ENCODE measurements at regions not wholly inside any gene's neighbourhood (a gene's known extent, or its start where the extent isn't known, plus 50 kb on each side); places are given as distances from the start of the nearest gene placed in this dataset.

DNA sequence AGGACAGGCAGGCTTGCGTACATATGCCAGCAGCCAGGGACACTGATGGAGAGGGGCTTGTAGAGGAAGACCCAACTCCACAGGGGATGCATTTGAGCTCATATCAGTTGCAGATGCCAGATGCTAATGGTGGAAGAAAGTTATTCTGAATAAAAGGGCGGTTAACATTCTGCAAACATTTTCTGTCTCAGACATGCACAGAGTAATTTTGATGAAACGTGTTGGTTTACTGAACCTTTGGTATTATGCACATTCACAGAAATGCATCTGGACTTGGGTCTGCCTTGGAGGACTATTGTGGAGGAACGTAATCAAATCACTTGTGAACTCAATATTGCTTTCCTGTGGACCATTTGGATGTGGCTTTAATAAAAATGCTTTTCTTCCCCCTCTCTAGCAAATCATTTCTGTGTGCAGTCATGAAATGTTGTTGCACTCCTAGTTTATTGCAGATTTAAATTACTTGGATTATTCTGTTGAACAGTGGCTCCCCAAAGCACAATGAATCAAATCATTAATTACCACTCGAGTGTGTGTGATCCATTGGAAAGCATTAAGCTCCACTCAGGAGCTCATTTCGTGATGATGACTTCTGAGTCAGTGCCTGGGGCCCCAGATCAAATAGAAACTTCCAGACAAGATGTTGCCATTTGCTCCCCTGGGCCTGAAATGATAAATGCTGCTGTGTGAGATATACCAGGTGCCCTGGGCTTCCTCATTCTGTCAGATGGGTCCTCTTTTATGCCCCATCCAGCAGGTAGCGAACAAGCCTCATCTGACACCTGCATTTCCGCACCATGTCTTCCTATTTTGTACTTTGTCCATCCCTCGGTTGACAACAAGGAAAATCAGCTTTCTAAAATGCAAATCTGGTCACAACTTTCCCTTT, 697.0 kb upstream of the HS6ST1 start:
- no peaks in the 10 kb centered on the region for H3K27me3 ChIP-seq (ENCODE audit: insufficient read depth, poor library complexity, severe bottlenecking)
- TF ChIP-seq, protein P1, sequence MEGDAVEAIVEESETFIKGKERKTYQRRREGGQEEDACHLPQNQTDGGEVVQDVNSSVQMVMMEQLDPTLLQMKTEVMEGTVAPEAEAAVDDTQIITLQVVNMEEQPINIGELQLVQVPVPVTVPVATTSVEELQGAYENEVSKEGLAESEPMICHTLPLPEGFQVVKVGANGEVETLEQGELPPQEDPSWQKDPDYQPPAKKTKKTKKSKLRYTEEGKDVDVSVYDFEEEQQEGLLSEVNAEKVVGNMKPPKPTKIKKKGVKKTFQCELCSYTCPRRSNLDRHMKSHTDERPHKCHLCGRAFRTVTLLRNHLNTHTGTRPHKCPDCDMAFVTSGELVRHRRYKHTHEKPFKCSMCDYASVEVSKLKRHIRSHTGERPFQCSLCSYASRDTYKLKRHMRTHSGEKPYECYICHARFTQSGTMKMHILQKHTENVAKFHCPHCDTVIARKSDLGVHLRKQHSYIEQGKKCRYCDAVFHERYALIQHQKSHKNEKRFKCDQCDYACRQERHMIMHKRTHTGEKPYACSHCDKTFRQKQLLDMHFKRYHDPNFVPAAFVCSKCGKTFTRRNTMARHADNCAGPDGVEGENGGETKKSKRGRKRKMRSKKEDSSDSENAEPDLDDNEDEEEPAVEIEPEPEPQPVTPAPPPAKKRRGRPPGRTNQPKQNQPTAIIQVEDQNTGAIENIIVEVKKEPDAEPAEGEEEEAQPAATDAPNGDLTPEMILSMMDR (IDR thresholded peaks at IDR 0.05; ENCODE audit: insufficient read depth, low read length) = no peak
- TF ChIP-seq GABPA (IDR thresholded peaks at IDR 0.05; ENCODE audit: low read depth) (no peak), REST (IDR thresholded peaks at IDR 0.05; ENCODE audit: insufficient replicate concordance, low read depth) (no peak), POLR2AphosphoS5 (IDR thresholded peaks at IDR 0.05; ENCODE audit: low read depth) (no peak), SPI1 (IDR thresholded peaks at IDR 0.05; ENCODE audit: borderline replicate concordance, low read depth) (no peak)
- DNase-seq (ENCODE audit: low read depth in 1 of 2, low spot score in 1 of 2) = no peak
- H3K27ac ChIP-seq (replicated peaks) = no peak overlapping the region
- H3K4me3 ChIP-seq (replicated peaks; ENCODE audit: insufficient read depth, low read length) = no peak overlapping the region

GRCh38 chr2:129016972-129017371, 698.3 kb upstream of the HS6ST1 start:
- TF ChIP-seq SPI1 (IDR thresholded peaks at IDR 0.05; ENCODE audit: borderline replicate concordance, low read depth) = no peak
- no peak for TF ChIP-seq POLR2AphosphoS5 (IDR thresholded peaks at IDR 0.05; ENCODE audit: low read depth)
- no peak for TF ChIP-seq REST (IDR thresholded peaks at IDR 0.05; ENCODE audit: insufficient replicate concordance, low read depth)
- TF ChIP-seq GABPA (IDR thresholded peaks at IDR 0.05; ENCODE audit: low read depth) = no peak
- TF ChIP-seq, protein P1 (IDR thresholded peaks at IDR 0.05; ENCODE audit: insufficient read depth, low read length) = no peak
- H3K4me3 ChIP-seq (replicated peaks; ENCODE audit: insufficient read depth, low read length) = no peak overlapping the region
- DNase-seq (ENCODE audit: low read depth in 1 of 2, low spot score in 1 of 2) = no peak
- no peak overlapping the region for H3K27ac ChIP-seq (replicated peaks)
- no peaks in the 10 kb centered on the region for H3K27me3 ChIP-seq (ENCODE audit: insufficient read depth, poor library complexity, severe bottlenecking)

- DNase-seq (ENCODE audit: low read depth in 1 of 2, low spot score in 1 of 2) = no peak
- Histone ChIP-seq H3K27me3 (ENCODE audit: insufficient read depth, poor library complexity, severe bottlenecking) (no peaks in the 10 kb centered on the region), H3K27ac (replicated peaks) (no peak overlapping the region), H3K4me3 (replicated peaks; ENCODE audit: insufficient read depth, low read length) (no peak overlapping the region)
- TF ChIP-seq REST (IDR thresholded peaks at IDR 0.05; ENCODE audit: insufficient replicate concordance, low read depth) (no peak), POLR2AphosphoS5 (IDR thresholded peaks at IDR 0.05; ENCODE audit: low read depth) (no peak), SPI1 (IDR thresholded peaks at IDR 0.05; ENCODE audit: borderline replicate concordance, low read depth) (no peak)
These were observed 706.1 kb upstream of the HS6ST1 start for GRCh38 chr2:129024796-129025195.

All from HL-60 (cell line).